Brain pericyte (primary cell): ENCODE measurements at regions not wholly inside any gene's neighbourhood (a gene's known extent, or its start where the extent isn't known, plus 50 kb on each side); places are given as distances from the start of the nearest gene placed in this dataset.

Experiments
- DNase-seq: peaks from one replicate; pipeline ENCODE4 v3.0.0-alpha.2; 2012; ENCODE audit warnings: low read depth, low spot score

GRCh38 chr6:138005846-138006245 lies 101.4 kb downstream of the PERP start:
- no peak for DNase-seq

GRCh38 chr6:138007014-138007472 lies 100.2 kb downstream of the PERP start:
- no peak for DNase-seq

- no peak for DNase-seq
Measured at GRCh38 chr6:138008791-138009190, 98.4 kb downstream of the PERP start.

- no peak for DNase-seq
Measured at GRCh38 chr6:138011413-138011812, 95.8 kb downstream of the PERP start.

- DNase-seq = no peak
Measured at GRCh38 chr6:138012682-138013081, 94.5 kb downstream of the PERP start.

- DNase-seq = no peak
Measured at GRCh38 chr6:138013959-138014358, 93.3 kb downstream of the PERP start.

GRCh38 chr6:138017166-138017757 lies 90.0 kb downstream of the PERP start:
- DNase-seq = no peak

GRCh38 chr6:138018297-138018696 lies 88.9 kb downstream of the PERP start:
- no peak for DNase-seq

GRCh38 chr6:138025528-138025978 lies 81.7 kb downstream of the PERP start:
- DNase-seq = no peak

GRCh38 chr6:138026342-138026741 lies 80.9 kb downstream of the PERP start:
- no peak for DNase-seq

- no peak for DNase-seq
Measured at GRCh38 chr6:138028893-138029292, 78.3 kb downstream of the PERP start.

- no peak for DNase-seq
Measured at GRCh38 chr6:138030872-138031271, 76.3 kb downstream of the PERP start.

GRCh38 chr6:138031417-138031816 lies 75.8 kb downstream of the PERP start:
- DNase-seq = no peak

- no peak for DNase-seq
Measured at GRCh38 chr6:138031850-138032249, 75.4 kb downstream of the PERP start.

- DNase-seq = no peak
Measured at GRCh38 chr6:138032571-138032970, 74.6 kb downstream of the PERP start.

- DNase-seq = no peak
Measured at GRCh38 chr6:138034229-138034628, 73.0 kb downstream of the PERP start.

- DNase-seq = no peak
Measured at GRCh38 chr6:138035070-138035469, 72.1 kb downstream of the PERP start.

GRCh38 chr6:138036111-138036510 lies 71.1 kb downstream of the PERP start:
- no peak for DNase-seq

GRCh38 chr6:138037009-138037504 lies 70.2 kb downstream of the PERP start:
- DNase-seq = no peak

- no peak for DNase-seq
Measured at GRCh38 chr6:138038142-138038870, 68.9 kb downstream of the PERP start.
